Ovary (tissue), 3 donors: ENCODE measurements at regions not wholly inside any gene's neighbourhood (a gene's known extent, or its start where the extent isn't known, plus 50 kb on each side); places are given as distances from the start of the nearest gene placed in this dataset.

Source experiments
- CTCF ChIP-seq, 3 donors: fragments of 450-650 bp in 2 of 3; fragments of 200-600 bp in 1 of 3; IDR thresholded peaks; one replicate each; pipeline versions ENCODE4 v1.5.1 to v1.8.0; 2016 to 2022; ENCODE audit warnings: antibody characterized with exemption in 3 of 3, mild to moderate bottlenecking in 1 of 3
- POLR2A ChIP-seq: fragments of 450-650 bp; IDR thresholded peaks from one replicate; pipeline ENCODE4 v1.6.1; 2017; ENCODE audit warnings: antibody characterized with exemption, mild to moderate bottlenecking, moderate library complexity
- donor health status: DM: no; HTN: no; CAD: no.

- TF ChIP-seq CTCF (IDR thresholded peaks at IDR 0.05) (no peak), POLR2A (no peak)
These were observed 61.8 kb upstream of the PRSS23 start for GRCh38 chr11:86738568-86738967.
